K562 (cell line): ENCODE measurements at regions not wholly inside any gene's neighbourhood (a gene's known extent, or its start where the extent isn't known, plus 50 kb on each side); places are given as distances from the start of the nearest gene placed in this dataset.

Experiments used
- CTCF ChIP-seq, 3 experiments: IDR thresholded peaks in 2 of 3; conservative IDR thresholded peaks in 1 of 3; 2 replicates each; pipeline ENCODE4 v1.5.1; 2011 to 2012; ENCODE audit warnings: low read length in 3 of 3, mild to moderate bottlenecking in 3 of 3, control low read depth in 2 of 3, improper control_type of control experiment in 1 of 3, inconsistent platforms in 1 of 3, low read depth in 1 of 3, mixed read lengths in 1 of 3, moderate library complexity in 1 of 3; ENCODE audit not compliant: insufficient read depth in 2 of 3
- ERF ChIP-seq: fragments of 450-650 bp; formaldehyde crosslinking; IDR thresholded peaks from 2 replicates; pipeline ENCODE4 v1.4.0; 2020; ENCODE audit warnings: mild to moderate bottlenecking, mixed read lengths
- GABPA ChIP-seq: fragments of 200-800 bp; sonication (Bioruptor generic); conservative IDR thresholded peaks from 2 replicates; pipeline ENCODE4 v1.6.1; 2016; ENCODE audit warnings: low read depth, missing genetic modification characterization, missing compliant biosample characterization
- HMG20A ChIP-seq: fragments of 450-650 bp; formaldehyde crosslinking; conservative IDR thresholded peaks from 2 replicates; pipeline ENCODE4 v1.4.0; 2020; ENCODE audit warnings: mild to moderate bottlenecking, mixed read lengths
- MXI1 ChIP-seq: IDR thresholded peaks from 2 replicates; pipeline ENCODE4 v1.6.1; 2011; ENCODE audit warnings: low read depth, mild to moderate bottlenecking, improper control_type of control experiment, low read length
- POLR2AphosphoS5 ChIP-seq: IDR thresholded peaks from 2 replicates; pipeline ENCODE4 v1.6.1; 2011; ENCODE audit warnings: mild to moderate bottlenecking, low read depth, low read length, moderate library complexity; ENCODE audit not compliant: control insufficient read depth, insufficient read depth
- RBM14 ChIP-seq: fragments of 200-400 bp; formaldehyde crosslinking; IDR thresholded peaks from 2 replicates; pipeline ENCODE4 v1.6.1; 2018; ENCODE audit warnings: low read depth, mild to moderate bottlenecking, low read length, moderate library complexity, borderline replicate concordance; ENCODE audit not compliant: insufficient read depth
- USF1 ChIP-seq: sonication (generic); formaldehyde crosslinking; IDR thresholded peaks from 2 replicates; pipeline ENCODE4 v1.9.0; 2022; ENCODE audit warnings: mild to moderate bottlenecking, missing genetic modification reagents
- ZNF311 ChIP-seq: fragments of 250-450 bp; sonication (Bioruptor Pico); IDR thresholded peaks from 2 replicates; pipeline ENCODE4 v1.4.0; 2020; ENCODE audit warnings: mild to moderate bottlenecking, moderate library complexity

GRCh38 chr5:54659700-54660131, 142.2 kb downstream of the SNX18 start:
- TF ChIP-seq GABPA (tag): no peak
- TF ChIP-seq CTCF (IDR thresholded peaks at IDR 0.05 in 2 of 3, conservative IDR thresholded peaks at IDR 0.05 in 1 of 3; ENCODE audit: insufficient read depth in 2 of 3, low read depth in 1 of 3, low read length in 3 of 3): no peak
- no peak for TF ChIP-seq HMG20A
- TF ChIP-seq USF1 (CRISPR knock-in tag): no peak
- TF ChIP-seq ERF (CRISPR knock-in tag): no peak
- no peak for TF ChIP-seq ZNF311
- no peak for TF ChIP-seq POLR2AphosphoS5
- no peak for TF ChIP-seq MXI1
- no peak for TF ChIP-seq RBM14
